SK-N-SH treated with all-trans-retinoic acid at 6 μM for 48 hours (cell line): ENCODE measurements at regions not wholly inside any gene's neighbourhood (a gene's known extent, or its start where the extent isn't known, plus 50 kb on each side); places are given as distances from the start of the nearest gene placed in this dataset.

Source experiments
- ATAC-seq: fragments of 200-7000 bp; cut with Tn5 transposase; 3 replicates; pipeline ENCODE4 v1.9.1; 2020; ENCODE audit warnings: mild to moderate bottlenecking, moderate library complexity
- ARNTL ChIP-seq: fragments of 450-650 bp; formaldehyde crosslinking; IDR thresholded peaks from 2 replicates; pipeline ENCODE4 v1.5.0; 2020; ENCODE audit warnings: low read depth, mild to moderate bottlenecking, moderate library complexity, borderline replicate concordance
- BACH2 ChIP-seq: fragments of 250-450 bp; sonication (Bioruptor Pico); IDR thresholded peaks from 2 replicates; pipeline ENCODE4 v1.9.0; 2021; ENCODE audit warnings: mild to moderate bottlenecking, borderline replicate concordance
- CREB5 ChIP-seq: fragments of 250-450 bp; sonication (Bioruptor Pico); IDR thresholded peaks from 2 replicates; pipeline ENCODE4 v1.5.1; 2020; ENCODE audit warnings: low read depth, mild to moderate bottlenecking, moderate library complexity
- CSDC2 ChIP-seq: fragments of 250-450 bp; sonication (Bioruptor Pico); IDR thresholded peaks from 2 replicates; pipeline ENCODE4 v1.5.0; 2020; ENCODE audit warnings: mild to moderate bottlenecking, moderate library complexity
- CSRNP3 ChIP-seq: fragments of 250-450 bp; sonication (Bioruptor Pico); IDR thresholded peaks from 2 replicates; pipeline ENCODE4 v1.5.1; 2021; ENCODE audit warnings: mild to moderate bottlenecking, moderate library complexity
- ESRRG ChIP-seq: fragments of 250-450 bp; sonication (Bioruptor Pico); IDR thresholded peaks from 2 replicates; pipeline ENCODE4 v1.6.1; 2021; ENCODE audit warnings: mild to moderate bottlenecking
- GLIS3 ChIP-seq: fragments of 250-450 bp; sonication (Bioruptor Pico); IDR thresholded peaks from 2 replicates; pipeline ENCODE4 v1.5.0; 2020; ENCODE audit warnings: mild to moderate bottlenecking, moderate library complexity
- ISL1 ChIP-seq: fragments of 250-450 bp; sonication (Bioruptor Pico); IDR thresholded peaks from 2 replicates; pipeline ENCODE4 v2.1.2; 2022; ENCODE audit warnings: mild to moderate bottlenecking, moderate library complexity
- OSR1 ChIP-seq: fragments of 250-450 bp; sonication (Bioruptor Pico); IDR thresholded peaks from 2 replicates; pipeline ENCODE4 v1.8.0; 2022; ENCODE audit warnings: moderate library complexity, mild to moderate bottlenecking, inconsistent platforms
- PATZ1 ChIP-seq: fragments of 250-450 bp; sonication (Bioruptor Pico); IDR thresholded peaks from 2 replicates; pipeline ENCODE4 v1.8.0; 2020; ENCODE audit warnings: mild to moderate bottlenecking, moderate library complexity, borderline replicate concordance
- POU6F1 ChIP-seq: fragments of 250-450 bp; sonication (Bioruptor Pico); IDR thresholded peaks from 2 replicates; pipeline ENCODE4 v1.8.0; 2021; ENCODE audit warnings: low read depth, mild to moderate bottlenecking, moderate library complexity, borderline replicate concordance
- PPARA ChIP-seq: fragments of 250-450 bp; sonication (Bioruptor Pico); IDR thresholded peaks from 2 replicates; pipeline ENCODE4 v1.5.0; 2020; ENCODE audit warnings: mild to moderate bottlenecking, borderline replicate concordance
- RARB ChIP-seq: fragments of 250-450 bp; sonication (Bioruptor Pico); IDR thresholded peaks from 2 replicates; pipeline ENCODE4 v1.8.0; 2021; ENCODE audit warnings: mild to moderate bottlenecking, moderate library complexity
- SNAI2 ChIP-seq: fragments of 250-450 bp; sonication (Bioruptor Pico); IDR thresholded peaks from 2 replicates; pipeline ENCODE4 v1.5.0; 2020; ENCODE audit warnings: mild to moderate bottlenecking, moderate library complexity
- TCF4 ChIP-seq: fragments of 250-450 bp; sonication (Bioruptor Pico); IDR thresholded peaks from 2 replicates; pipeline ENCODE4 v1.8.0; 2021; ENCODE audit warnings: mild to moderate bottlenecking, moderate library complexity, borderline replicate concordance
- TOX ChIP-seq: fragments of 250-450 bp; sonication (Bioruptor Pico); IDR thresholded peaks from 2 replicates; pipeline ENCODE4 v1.8.0; 2021; ENCODE audit warnings: mild to moderate bottlenecking, moderate library complexity, borderline replicate concordance
- TSHZ2 ChIP-seq: fragments of 250-450 bp; sonication (Bioruptor Pico); IDR thresholded peaks from 2 replicates; pipeline ENCODE4 v1.5.0; 2020; ENCODE audit warnings: mild to moderate bottlenecking, moderate library complexity
- ZC3H10 ChIP-seq: fragments of 250-450 bp; sonication (Bioruptor Pico); IDR thresholded peaks from 2 replicates; pipeline ENCODE4 v1.5.1; 2021; ENCODE audit warnings: mild to moderate bottlenecking, moderate library complexity
- ZFP3 ChIP-seq: fragments of 250-450 bp; sonication (Bioruptor Pico); IDR thresholded peaks from 2 replicates; pipeline ENCODE4 v1.5.0; 2020; ENCODE audit warnings: mild to moderate bottlenecking, moderate library complexity
- ZFP30 ChIP-seq: fragments of 450-650 bp; formaldehyde crosslinking; IDR thresholded peaks from 2 replicates; pipeline ENCODE4 v1.5.0; 2022; ENCODE audit warnings: mild to moderate bottlenecking, moderate library complexity
- ZNF565 ChIP-seq: fragments of 450-650 bp; formaldehyde crosslinking; conservative IDR thresholded peaks from 2 replicates; pipeline ENCODE4 v1.5.0; 2020; ENCODE audit warnings: low read depth, mild to moderate bottlenecking, moderate library complexity
- ZNF70 ChIP-seq: fragments of 450-650 bp; formaldehyde crosslinking; IDR thresholded peaks from 2 replicates; pipeline ENCODE4 v1.5.0; 2020; ENCODE audit warnings: mild to moderate bottlenecking, moderate library complexity
- ZNF8 ChIP-seq: fragments of 450-650 bp; formaldehyde crosslinking; IDR thresholded peaks from 2 replicates; pipeline ENCODE4 v1.5.0; 2020; ENCODE audit warnings: mild to moderate bottlenecking, moderate library complexity

GRCh38 chr6:23305325-23305943, 736.1 kb downstream of the HDGFL1 start:
- no peak for ATAC-seq
- TF ChIP-seq ZNF8 (CRISPR knock-in tag) (no peak), ZFP30 (no peak), GLIS3 (CRISPR knock-in tag) (no peak), CSDC2 (CRISPR knock-in tag) (no peak), TSHZ2 (CRISPR knock-in tag) (no peak), OSR1 (no peak), ARNTL (CRISPR knock-in tag) (no peak), ZNF565 (CRISPR knock-in tag) (no peak), RARB (CRISPR knock-in tag) (no peak), ZC3H10 (no peak), POU6F1 (no peak), ESRRG (CRISPR knock-in tag) (no peak), CSRNP3 (CRISPR knock-in tag) (no peak), TOX (no peak), PPARA (CRISPR knock-in tag) (no peak), SNAI2 (CRISPR knock-in tag) (no peak)

GRCh38 chr6:23306251-23306950, 737.0 kb downstream of the HDGFL1 start:
- no peak for ATAC-seq
- TF ChIP-seq CREB5 (CRISPR knock-in tag) = no peak
- no peak for TF ChIP-seq ESRRG (CRISPR knock-in tag)
- TF ChIP-seq TSHZ2 (CRISPR knock-in tag) = no peak
- no peak for TF ChIP-seq PATZ1 (CRISPR knock-in tag)
- TF ChIP-seq ZFP3 (CRISPR knock-in tag) = no peak
- TF ChIP-seq GLIS3 (CRISPR knock-in tag) = no peak
- no peak for TF ChIP-seq BACH2 (CRISPR knock-in tag)
- no peak for TF ChIP-seq POU6F1
- TF ChIP-seq TCF4 (CRISPR knock-in tag) = no peak
- TF ChIP-seq ZNF70 (CRISPR knock-in tag) = no peak
- no peak for TF ChIP-seq ZNF8 (CRISPR knock-in tag)
- no peak for TF ChIP-seq ISL1 (CRISPR knock-in tag)
- TF ChIP-seq SNAI2 (CRISPR knock-in tag) = no peak
- no peak for TF ChIP-seq ZC3H10
- no peak for TF ChIP-seq TOX
- TF ChIP-seq OSR1 = no peak
- TF ChIP-seq, all 23 proteins: peak for 0
